Adrenal gland (tissue), 5 donors: ENCODE measurements at regions not wholly inside any gene's neighbourhood (a gene's known extent, or its start where the extent isn't known, plus 50 kb on each side); places are given as distances from the start of the nearest gene placed in this dataset.

Experiments used
- CTCF ChIP-seq, 6 experiments: fragments of 450-650 bp in 4 of 6; fragments of 200-600 bp in 2 of 6; sonication (generic) in 1 of 6; IDR thresholded peaks; 1 replicate in 5 of 6; 2 replicates in 1 of 6; pipeline versions ENCODE4 v1.5.1 to v1.8.0; 2016 to 2021; ENCODE audit warnings: antibody characterized with exemption in 6 of 6, mild to moderate bottlenecking in 2 of 6, moderate library complexity in 1 of 6
- POLR2A ChIP-seq, 2 donors: fragments of 450-650 bp; IDR thresholded peaks; one replicate each; pipeline ENCODE4 v1.6.1; 2017; ENCODE audit warnings: antibody characterized with exemption in 2 of 2, mild to moderate bottlenecking in 2 of 2, moderate library complexity in 1 of 2
- donor health status: DM: no; HTN: no; CAD: no.

DNA sequence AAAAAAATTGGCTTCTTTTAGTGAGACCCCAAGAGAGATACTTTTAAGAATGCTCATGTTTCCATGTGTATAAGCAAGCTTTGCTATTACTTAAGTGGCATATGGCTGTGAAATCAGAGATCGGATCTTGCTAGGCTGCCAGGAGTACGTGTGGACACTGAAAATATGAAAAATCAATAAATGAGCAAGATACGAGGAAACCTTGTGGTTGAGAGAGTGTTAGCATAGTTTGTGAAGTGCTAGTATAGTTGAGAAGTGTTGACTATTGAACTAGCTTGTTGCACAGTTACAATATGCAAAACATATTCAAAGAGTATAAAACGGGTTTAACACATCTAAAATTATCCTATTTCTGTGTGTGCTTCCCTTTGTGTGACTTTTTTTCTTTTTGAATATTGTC lies 230.9 kb upstream of the NOVA1 start:
- TF ChIP-seq CTCF (IDR thresholded peaks at IDR 0.05): no peak
- TF ChIP-seq POLR2A (IDR thresholded peaks at IDR 0.05): no peak
